DMS79 (cell line): ENCODE measurements at regions not wholly inside any gene's neighbourhood (a gene's known extent, or its start where the extent isn't known, plus 50 kb on each side); places are given as distances from the start of the nearest gene placed in this dataset.

Experiments used
- DNase-seq: peaks from one replicate; lab custom pipeline; 2025; lab: John Stamatoyannopoulos, UW

- no peak for DNase-seq
These were observed 61.6 kb upstream of the MAP1B start for GRCh38 chr5:72045692-72046091.

GRCh38 chr5:72046106-72046505 is 61.2 kb upstream of the MAP1B start:
- DNase-seq: no peak

GRCh38 chr5:72055636-72056035 is 51.6 kb upstream of the MAP1B start:
- no peak for DNase-seq
